SK-N-SH treated with all-trans-retinoic acid at 6 μM for 48 hours (cell line): ENCODE measurements at regions not wholly inside any gene's neighbourhood (a gene's known extent, or its start where the extent isn't known, plus 50 kb on each side); places are given as distances from the start of the nearest gene placed in this dataset.

Experiments used
- BACH2 ChIP-seq: fragments of 250-450 bp; sonication (Bioruptor Pico); IDR thresholded peaks from 2 replicates; pipeline ENCODE4 v1.9.0; 2021; ENCODE audit warnings: mild to moderate bottlenecking, borderline replicate concordance
- CREB5 ChIP-seq: fragments of 250-450 bp; sonication (Bioruptor Pico); IDR thresholded peaks from 2 replicates; pipeline ENCODE4 v1.5.1; 2020; ENCODE audit warnings: low read depth, mild to moderate bottlenecking, moderate library complexity
- OSR1 ChIP-seq: fragments of 250-450 bp; sonication (Bioruptor Pico); IDR thresholded peaks from 2 replicates; pipeline ENCODE4 v1.8.0; 2022; ENCODE audit warnings: moderate library complexity, mild to moderate bottlenecking, inconsistent platforms
- RARB ChIP-seq: fragments of 250-450 bp; sonication (Bioruptor Pico); IDR thresholded peaks from 2 replicates; pipeline ENCODE4 v1.8.0; 2021; ENCODE audit warnings: mild to moderate bottlenecking, moderate library complexity
- ZFP30 ChIP-seq: fragments of 450-650 bp; formaldehyde crosslinking; IDR thresholded peaks from 2 replicates; pipeline ENCODE4 v1.5.0; 2022; ENCODE audit warnings: mild to moderate bottlenecking, moderate library complexity

GRCh38 chr2:41206004-41206403 lies 754.1 kb upstream of the SLC8A1 start:
- TF ChIP-seq OSR1 (CRISPR knock-in tag) (no peak), CREB5 (no peak), RARB (CRISPR knock-in tag) (no peak), ZFP30 (no peak), BACH2 (CRISPR knock-in tag) (no peak)
